IMR-90 (cell line): ENCODE measurements at regions not wholly inside any gene's neighbourhood (a gene's known extent, or its start where the extent isn't known, plus 50 kb on each side); places are given as distances from the start of the nearest gene placed in this dataset.

Experiments
- ATAC-seq: fragments of 200-7000 bp; cut with Tn5 transposase; 2 replicates; pipeline ENCODE4 v1.9.1; 2020; ENCODE audit warnings: low read depth, mild to moderate bottlenecking, moderate library complexity
- BruUV-seq: library from RNA; stranded (reverse); fragments of 400-500 nt; replicated peaks from 2 replicates; lab custom pipeline; 2021; lab: Mats Ljungman, UMichigan
- CTCF ChIA-PET: fragments of 300-600 bp; formaldehyde crosslinking; extraction: SDS; loops from one replicate; lab custom pipeline; 2021; ENCODE audit warnings: antibody characterized with exemption; lab: Yijun Ruan, JAX
- POLR2A ChIA-PET: fragments of 300-600 bp; sonication (Branson Sonifier 250); formaldehyde crosslinking; loops from one replicate; lab custom pipeline; 2022; ENCODE audit warnings: antibody characterized with exemption; ENCODE audit not compliant: unreplicated experiment; lab: Charles Lee
- DNase-seq: peaks from one replicate; pipeline ENCODE4 v3.0.0; 2013
- H2AFZ ChIP-seq: replicated peaks from 2 replicates; pipeline ENCODE3; 2013; ENCODE audit warnings: low read length, mild to moderate bottlenecking; ENCODE audit not compliant: poor library complexity
- H2AK5ac ChIP-seq: 2 replicates; pipeline ENCODE4 v1.6.1; 2013; ENCODE audit warnings: low read depth, low read length, inconsistent platforms
- H2AK9ac ChIP-seq: replicated peaks from 2 replicates; pipeline ENCODE3; 2013; ENCODE audit warnings: mild to moderate bottlenecking, low read depth, low read length, moderate library complexity; ENCODE audit not compliant: poor library complexity
- H2BK120ac ChIP-seq: 2 replicates; pipeline ENCODE4 v1.6.1; 2013; ENCODE audit warnings: low read depth, low read length, inconsistent platforms
- H2BK15ac ChIP-seq: 3 replicates; pipeline ENCODE4 v1.6.1; 2013; ENCODE audit warnings: low read depth, low read length, inconsistent platforms
- H2BK20ac ChIP-seq: 2 replicates; pipeline ENCODE4 v1.6.1; 2013; ENCODE audit warnings: low read depth, mild to moderate bottlenecking, inconsistent platforms, low read length, moderate library complexity
- H2BK5ac ChIP-seq: 2 replicates; pipeline ENCODE4 v1.6.1; 2013; ENCODE audit warnings: mild to moderate bottlenecking, low read depth, low read length, inconsistent platforms; ENCODE audit not compliant: poor library complexity, severe bottlenecking
- H3K14ac ChIP-seq: replicated peaks from 2 replicates; pipeline ENCODE4 v1.6.1; 2013; ENCODE audit warnings: low read depth, low read length, inconsistent platforms
- H3K18ac ChIP-seq: 2 replicates; pipeline ENCODE4 v1.6.1; 2013; ENCODE audit warnings: low read depth, low read length, control low read depth
- H3K23ac ChIP-seq: 2 replicates; pipeline ENCODE4 v1.6.1; 2013; ENCODE audit warnings: low read depth, low read length, inconsistent platforms
- H3K27ac ChIP-seq: 2 replicates; pipeline ENCODE4 v1.5.1; 2013; ENCODE audit warnings: mild to moderate bottlenecking, control low read depth, low read length; ENCODE audit not compliant: insufficient read depth
- H3K27me3 ChIP-seq: 2 replicates; pipeline ENCODE4 v1.6.1; 2013; ENCODE audit warnings: low read length; ENCODE audit not compliant: control insufficient read depth, insufficient read depth
- H3K36me3 ChIP-seq: 2 replicates; pipeline ENCODE4 v1.6.1; 2013; ENCODE audit warnings: low read length, mixed read lengths; ENCODE audit not compliant: control insufficient read depth, insufficient read depth
- H3K4ac ChIP-seq: 2 replicates; pipeline ENCODE4 v1.6.1; 2013; ENCODE audit warnings: low read depth, low read length, inconsistent platforms
- H3K4me1 ChIP-seq: 2 replicates; pipeline ENCODE4 v1.6.1; 2013; ENCODE audit warnings: low read length, mixed read lengths; ENCODE audit not compliant: control insufficient read depth, insufficient read depth
- H3K4me2 ChIP-seq: 2 replicates; pipeline ENCODE4 v1.6.1; 2013; ENCODE audit warnings: low read depth, mild to moderate bottlenecking, control low read depth, low read length, moderate library complexity
- H3K4me3 ChIP-seq: 2 replicates; pipeline ENCODE4 v1.5.1; 2013; ENCODE audit warnings: low read depth, mild to moderate bottlenecking, control low read depth, low read length, moderate library complexity; ENCODE audit not compliant: insufficient read depth
- H3K56ac ChIP-seq: 2 replicates; pipeline ENCODE4 v1.6.1; 2013; ENCODE audit warnings: low read length, inconsistent platforms; ENCODE audit not compliant: insufficient read depth; ENCODE audit errors: extremely low read depth
- H3K79me1 ChIP-seq, 2 experiments: 2 replicates each; pipeline ENCODE4 v1.6.1; 2013; ENCODE audit warnings: low read length in 2 of 2, inconsistent platforms in 1 of 2, low read depth in 1 of 2
- H3K9ac ChIP-seq: 2 replicates; pipeline ENCODE4 v1.6.1; 2013; ENCODE audit warnings: low read depth, low read length, control low read depth
- H3K9me1 ChIP-seq: 2 replicates; pipeline ENCODE4 v1.6.1; 2013; ENCODE audit warnings: low read length, inconsistent platforms; ENCODE audit not compliant: insufficient read depth
- H3K9me3 ChIP-seq: 2 replicates; pipeline ENCODE4 v1.6.1; 2013; ENCODE audit warnings: low read length; ENCODE audit not compliant: control insufficient read depth, insufficient read depth
- H4K20me1 ChIP-seq: 2 replicates; pipeline ENCODE4 v1.6.1; 2013; ENCODE audit warnings: low read length, inconsistent platforms; ENCODE audit not compliant: insufficient read depth
- H4K5ac ChIP-seq: 2 replicates; pipeline ENCODE4 v1.6.1; 2013; ENCODE audit warnings: mild to moderate bottlenecking, low read depth, low read length, control low read depth
- H4K8ac ChIP-seq, 2 experiments: 2 replicates each; pipeline ENCODE4 v1.6.1; 2013; ENCODE audit warnings: low read depth in 2 of 2, low read length in 2 of 2, control low read depth in 1 of 2, inconsistent platforms in 1 of 2
- H4K91ac ChIP-seq: 2 replicates; pipeline ENCODE4 v1.6.1; 2013; ENCODE audit warnings: low read depth, low read length, inconsistent platforms; ENCODE audit not compliant: insufficient read depth
- BHLHE40 ChIP-seq: fragments of 150-350 bp; IDR thresholded peaks from 2 replicates; pipeline ENCODE4 v1.6.1; 2016; ENCODE audit warnings: mild to moderate bottlenecking, low read depth, low read length
- CHD1 ChIP-seq: IDR thresholded peaks from 2 replicates; pipeline ENCODE4 v1.6.1; 2012; ENCODE audit warnings: low read depth, low read length, improper control_type of control experiment
- ELK1 ChIP-seq: fragments of 150-350 bp; IDR thresholded peaks from 2 replicates; pipeline ENCODE4 v1.6.1; 2016; ENCODE audit warnings: low read depth, mild to moderate bottlenecking, low read length, moderate library complexity, borderline replicate concordance
- FOS ChIP-seq: fragments of 150-350 bp; IDR thresholded peaks from 2 replicates; pipeline ENCODE4 v1.6.1; 2016; ENCODE audit warnings: low read depth, low read length
- MXI1 ChIP-seq: IDR thresholded peaks from 2 replicates; pipeline ENCODE4 v1.6.1; 2012; ENCODE audit warnings: low read depth, mild to moderate bottlenecking, low read length, moderate library complexity, borderline replicate concordance
- NFE2L2 ChIP-seq: fragments of 150-350 bp; IDR thresholded peaks from 2 replicates; pipeline ENCODE4 v1.6.1; 2016; ENCODE audit warnings: low read depth, mild to moderate bottlenecking, low read length
- RAD21 ChIP-seq: IDR thresholded peaks from 2 replicates; pipeline ENCODE4 v1.6.1; 2012; ENCODE audit warnings: low read length, improper control_type of control experiment
- RFX5 ChIP-seq: IDR thresholded peaks from 2 replicates; pipeline ENCODE4 v1.8.0; 2012; ENCODE audit warnings: low read depth, mild to moderate bottlenecking, low read length, moderate library complexity
- SMC3 ChIP-seq: fragments of 150-350 bp; IDR thresholded peaks from 2 replicates; pipeline ENCODE4 v1.6.1; 2016; ENCODE audit warnings: low read depth, mild to moderate bottlenecking, antibody characterized with exemption, low read length, moderate library complexity
- WGBS, 2 experiments: methylation state at CpG; one replicate each; pipeline versions ENCODE4 v1.1.5 to v1.1.7; 2013; ENCODE audit warnings: missing lambda C conversion rate in 2 of 2; ENCODE audit not compliant: insufficient read length in 1 of 2; ENCODE audit errors: extremely low coverage in 2 of 2; 5-methylcytosine and 5-hydroxymethylcytosine counted together
- dilution Hi-C: fragments of 300-500 bp; cut with HindIII; formaldehyde crosslinking; loops from one replicate; pipeline ENCODE4 v1.14.3; 2018; ENCODE audit warnings: low sequenced_read_pairs; ENCODE audit not compliant: unreplicated experiment
- in situ Hi-C: fragments of 300-500 bp; cut with MboI; formaldehyde crosslinking; loops from 3 replicates; pipeline ENCODE4 v1.14.3; 2019; ENCODE audit warnings: low sequenced_read_pairs, inconsistent platforms, mixed read lengths
- intact Hi-C: fragments of 100-400 bp; cut with micrococcal nuclease; formaldehyde crosslinking; loops from 2 replicates; pipeline ENCODE4 v1.10.0; 2022

- H4K20me1 ChIP-seq: no peaks in the 10 kb centered on the region
- no peaks in the 10 kb centered on the region for H3K4me1 ChIP-seq
- no peak overlapping the region for H4K8ac ChIP-seq
- ChIA-PET POLR2A (no interaction called here), CTCF (no interaction called here)
- H3K18ac ChIP-seq: no peak overlapping the region
- H4K5ac ChIP-seq: no peak overlapping the region
- no peak overlapping the region for H3K4me2 ChIP-seq
- no peak overlapping the region for H4K91ac ChIP-seq
- H3K36me3 ChIP-seq: no peaks in the 10 kb centered on the region
- no peak overlapping the region for H3K27ac ChIP-seq
- no peak overlapping the region for H2BK15ac ChIP-seq
- H3K23ac ChIP-seq: no peak overlapping the region
- no peaks in the 10 kb centered on the region for H3K27me3 ChIP-seq
- ATAC-seq (no peak), DNase-seq (no peak)
- no peak overlapping the region for H2AK9ac ChIP-seq
- 20% methylated on average over 1 of the region's 2 CpGs; no CpG with 5 or more reads in 1 of the 2 experiments for WGBS, 2 experiments
- no peaks in the 10 kb centered on the region for H3K9me1 ChIP-seq
- TF ChIP-seq RFX5 (no peak), NFE2L2 (no peak), ELK1 (no peak), RAD21 (no peak), SMC3 (no peak), CHD1 (no peak), FOS (no peak), MXI1 (no peak), BHLHE40 (no peak)
- in situ Hi-C loops (no loop called here), dilution Hi-C loops (no loop called here), intact Hi-C loops (no loop called here)
- no peak overlapping the region for H3K56ac ChIP-seq
- H3K4me3 ChIP-seq: no peak overlapping the region
- no peak overlapping the region for H2BK20ac ChIP-seq
- no peak overlapping the region for H2AK5ac ChIP-seq
- no TSS peak for BruUV-seq
- H3K14ac ChIP-seq: no peak overlapping the region
- no peak overlapping the region for H2BK120ac ChIP-seq
- H2AFZ ChIP-seq: no peak overlapping the region
- H3K9ac ChIP-seq: no peak overlapping the region
- H2BK5ac ChIP-seq: no peak overlapping the region
- peaks cover 8% of the 10 kb centered on the region for H3K9me3 ChIP-seq
- H3K79me1 ChIP-seq: no peaks in the 10 kb centered on the region
- no peak overlapping the region for H3K4ac ChIP-seq
Observed at GRCh38 chr5:160976181-160976580, 124.2 kb upstream of the ATP10B start.
